Islet of Langerhans (tissue), 1 donor: ENCODE measurements at regions not wholly inside any gene's neighbourhood (a gene's known extent, or its start where the extent isn't known, plus 50 kb on each side); places are given as distances from the start of the nearest gene placed in this dataset.
"Not testable (repeated sequence)": the region's sequence is repeated elsewhere in the genome, so short reads cannot be mapped to it uniquely, and the experiment has no call there.

Source experiments
- FAIRE-seq: peaks from one replicate; lab custom pipeline; 2011; peaks lifted over from hg19 to GRCh38; lab: Jason Lieb, UNC

- not testable (repeated sequence) for FAIRE-seq
Measured at GRCh38 chr10:42187501-42188195, 450.7 kb downstream of the ZNF33B start.

- FAIRE-seq, result not testable (repeated sequence)
Measured at GRCh38 chr10:42177793-42178689, 460.3 kb downstream of the ZNF33B start.

- FAIRE-seq, result no peak
Measured at GRCh38 chr10:42177077-42177792, 461.1 kb downstream of the ZNF33B start.

- no peak for FAIRE-seq
Measured at GRCh38 chr10:42150428-42151061, 487.8 kb downstream of the ZNF33B start.

- FAIRE-seq, result no peak
Measured at GRCh38 chr10:42149722-42150427, 488.5 kb downstream of the ZNF33B start.

GRCh38 chr10:42149027-42149700, 489.2 kb downstream of the ZNF33B start:
- no peak for FAIRE-seq

GRCh38 chr10:42146165-42146564, 492.2 kb downstream of the ZNF33B start:
- not testable (repeated sequence) for FAIRE-seq

GRCh38 chr10:42138023-42138422, 500.3 kb downstream of the ZNF33B start:
- not testable (repeated sequence) for FAIRE-seq

- no peak for FAIRE-seq
Measured at GRCh38 chr10:42113158-42113450, 525.3 kb downstream of the ZNF33B start.

- FAIRE-seq, result no peak
Measured at GRCh38 chr10:42112331-42113157, 525.8 kb downstream of the ZNF33B start.

GRCh38 chr10:42111661-42112330, 526.6 kb downstream of the ZNF33B start:
- no peak for FAIRE-seq

GRCh38 chr10:42111076-42111475, 527.3 kb downstream of the ZNF33B start:
- FAIRE-seq, result no peak
